ENCODE measurements at regions not wholly inside any gene's neighbourhood (a gene's known extent, or its start where the extent isn't known, plus 50 kb on each side); places are given as distances from the start of the nearest gene placed in this dataset.

DNA sequence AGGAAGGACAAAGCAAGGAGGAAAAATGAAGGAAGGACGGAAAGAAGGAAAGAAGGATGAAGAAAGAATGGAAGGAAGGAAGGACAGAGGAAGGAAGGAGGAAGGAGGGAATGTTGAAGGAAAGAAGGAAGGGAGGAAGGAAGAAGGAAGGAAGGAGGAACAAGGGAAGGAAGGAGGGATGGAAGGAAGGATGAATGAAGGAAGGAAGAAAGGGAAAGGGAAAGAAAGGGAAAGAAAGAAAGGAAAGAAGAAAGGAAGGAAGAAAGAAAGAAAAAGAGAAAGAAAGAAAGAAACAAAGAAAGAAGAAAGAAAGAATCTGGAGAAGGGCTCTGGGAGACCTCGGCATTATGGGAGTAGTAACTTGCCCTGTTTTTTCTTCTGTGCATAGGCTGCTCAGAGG lies 70.8 kb upstream of the SHISA3 start:
- TF ChIP-seq, protein P1, sequence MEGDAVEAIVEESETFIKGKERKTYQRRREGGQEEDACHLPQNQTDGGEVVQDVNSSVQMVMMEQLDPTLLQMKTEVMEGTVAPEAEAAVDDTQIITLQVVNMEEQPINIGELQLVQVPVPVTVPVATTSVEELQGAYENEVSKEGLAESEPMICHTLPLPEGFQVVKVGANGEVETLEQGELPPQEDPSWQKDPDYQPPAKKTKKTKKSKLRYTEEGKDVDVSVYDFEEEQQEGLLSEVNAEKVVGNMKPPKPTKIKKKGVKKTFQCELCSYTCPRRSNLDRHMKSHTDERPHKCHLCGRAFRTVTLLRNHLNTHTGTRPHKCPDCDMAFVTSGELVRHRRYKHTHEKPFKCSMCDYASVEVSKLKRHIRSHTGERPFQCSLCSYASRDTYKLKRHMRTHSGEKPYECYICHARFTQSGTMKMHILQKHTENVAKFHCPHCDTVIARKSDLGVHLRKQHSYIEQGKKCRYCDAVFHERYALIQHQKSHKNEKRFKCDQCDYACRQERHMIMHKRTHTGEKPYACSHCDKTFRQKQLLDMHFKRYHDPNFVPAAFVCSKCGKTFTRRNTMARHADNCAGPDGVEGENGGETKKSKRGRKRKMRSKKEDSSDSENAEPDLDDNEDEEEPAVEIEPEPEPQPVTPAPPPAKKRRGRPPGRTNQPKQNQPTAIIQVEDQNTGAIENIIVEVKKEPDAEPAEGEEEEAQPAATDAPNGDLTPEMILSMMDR (conservative IDR thresholded peaks at IDR 0.05) = no peak
- H3K27ac ChIP-seq = no peak overlapping the region

DNA sequence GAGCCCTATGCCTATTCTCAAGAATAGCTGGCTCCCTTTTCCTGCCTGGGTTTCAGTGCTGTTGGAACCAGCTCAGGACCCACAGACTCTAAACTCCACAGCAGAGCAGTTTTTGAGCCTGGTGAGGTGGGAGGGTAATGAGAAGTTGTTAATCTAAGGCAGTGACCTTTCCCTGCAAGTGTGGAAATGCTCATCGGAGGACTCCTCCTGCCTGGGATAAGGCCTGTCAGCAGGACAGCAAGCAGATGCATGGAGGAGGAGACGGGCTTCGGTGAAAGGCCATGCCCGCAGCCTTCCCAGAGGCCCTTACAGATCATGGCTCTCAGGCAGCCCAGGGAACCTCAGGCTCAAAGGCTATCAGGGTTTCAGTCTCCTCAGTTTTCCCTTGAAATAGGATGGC lies 70.0 kb upstream of the SHISA3 start:
- H3K27ac ChIP-seq = no peak overlapping the region
- TF ChIP-seq, protein P1 (conservative IDR thresholded peaks at IDR 0.05) = no peak

GRCh38 chr4:42328978-42329377 lies 68.3 kb upstream of the SHISA3 start:
- no peak overlapping the region for H3K27ac ChIP-seq
- TF ChIP-seq, protein P1 (conservative IDR thresholded peaks at IDR 0.05) = no peak

- TF ChIP-seq, protein P1 (conservative IDR thresholded peaks at IDR 0.05) = no peak
- H3K27ac ChIP-seq = no peak overlapping the region
These were observed 67.9 kb upstream of the SHISA3 start for GRCh38 chr4:42329421-42329820.

GRCh38 chr4:42330002-42330592 lies 67.2 kb upstream of the SHISA3 start:
- no peak overlapping the region for H3K27ac ChIP-seq
- TF ChIP-seq, protein P1 (conservative IDR thresholded peaks at IDR 0.05) = no peak

DNA sequence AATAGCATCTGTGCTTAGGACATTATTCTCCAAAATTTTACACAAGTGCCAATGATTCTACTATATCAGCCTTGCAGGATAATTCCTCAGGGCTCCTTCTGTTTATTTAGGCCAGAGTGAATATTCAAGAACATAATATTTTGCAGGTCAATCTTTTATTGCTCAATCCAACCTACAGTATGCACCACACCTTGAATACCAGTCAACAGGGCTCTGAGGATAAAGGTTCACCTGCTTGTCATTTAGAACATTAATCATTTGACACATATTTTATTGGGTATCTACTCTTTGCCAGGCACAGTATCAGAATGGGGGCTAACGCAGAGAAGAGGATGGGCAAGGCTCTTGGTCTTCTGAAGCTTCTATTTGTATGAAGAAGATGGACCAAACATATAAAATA lies 66.2 kb upstream of the SHISA3 start:
- TF ChIP-seq, protein P1 (conservative IDR thresholded peaks at IDR 0.05) = no peak
- H3K27ac ChIP-seq = no peak overlapping the region

DNA sequence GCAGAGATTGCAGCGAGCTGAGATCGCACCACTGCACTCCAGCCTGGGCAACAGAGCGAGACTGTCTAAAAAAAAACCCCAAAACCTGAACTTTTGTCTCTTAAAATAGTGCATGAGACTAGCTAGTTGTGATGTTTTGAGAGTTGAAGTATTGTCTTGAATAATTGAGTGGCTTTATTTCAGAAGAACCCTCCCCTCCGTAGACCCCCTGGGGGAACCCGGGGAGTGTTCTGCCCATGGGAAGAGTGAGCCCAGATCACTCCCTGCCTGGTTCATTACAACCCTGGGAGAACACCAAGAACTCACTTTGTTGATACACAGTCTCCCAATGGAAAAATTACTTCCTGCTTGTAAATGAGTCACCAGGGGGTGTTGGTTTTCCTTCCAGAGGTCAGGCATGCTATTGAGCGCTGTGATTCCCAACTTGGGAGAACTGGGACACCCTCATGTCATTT lies 65.3 kb upstream of the SHISA3 start:
- TF ChIP-seq, protein P1 (conservative IDR thresholded peaks at IDR 0.05) = no peak
- H3K27ac ChIP-seq = no peak overlapping the region
